ENCODE measurements at regions not wholly inside any gene's neighbourhood (a gene's known extent, or its start where the extent isn't known, plus 50 kb on each side); places are given as distances from the start of the nearest gene placed in this dataset.

DNA sequence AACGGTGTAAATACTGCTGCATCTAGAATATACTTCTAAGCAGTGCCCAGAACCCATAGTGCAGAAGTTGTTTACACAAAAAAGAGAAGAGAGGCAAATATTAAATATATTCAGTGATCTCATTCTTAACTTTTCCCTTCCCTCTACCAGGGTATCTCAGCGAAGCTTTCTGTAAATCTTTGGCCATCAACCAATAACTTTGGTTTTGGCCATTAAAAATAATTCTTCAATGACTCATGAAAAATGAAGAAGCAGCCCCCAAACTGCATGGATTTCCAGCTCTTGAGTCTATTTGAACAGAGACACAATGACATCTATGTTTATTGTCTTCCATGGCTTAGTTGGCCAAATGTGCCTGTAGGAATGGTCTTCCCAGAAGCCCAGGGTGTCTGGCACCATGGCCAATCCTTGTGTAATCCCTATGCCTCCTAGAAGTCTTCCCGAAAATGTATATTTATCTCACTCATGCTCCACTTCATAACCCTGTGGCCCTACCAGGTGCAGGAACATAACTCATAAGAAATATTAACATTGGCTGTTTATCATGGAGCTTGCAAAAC, 646.6 kb downstream of the TOX3 start:
- TF ChIP-seq, protein P1, sequence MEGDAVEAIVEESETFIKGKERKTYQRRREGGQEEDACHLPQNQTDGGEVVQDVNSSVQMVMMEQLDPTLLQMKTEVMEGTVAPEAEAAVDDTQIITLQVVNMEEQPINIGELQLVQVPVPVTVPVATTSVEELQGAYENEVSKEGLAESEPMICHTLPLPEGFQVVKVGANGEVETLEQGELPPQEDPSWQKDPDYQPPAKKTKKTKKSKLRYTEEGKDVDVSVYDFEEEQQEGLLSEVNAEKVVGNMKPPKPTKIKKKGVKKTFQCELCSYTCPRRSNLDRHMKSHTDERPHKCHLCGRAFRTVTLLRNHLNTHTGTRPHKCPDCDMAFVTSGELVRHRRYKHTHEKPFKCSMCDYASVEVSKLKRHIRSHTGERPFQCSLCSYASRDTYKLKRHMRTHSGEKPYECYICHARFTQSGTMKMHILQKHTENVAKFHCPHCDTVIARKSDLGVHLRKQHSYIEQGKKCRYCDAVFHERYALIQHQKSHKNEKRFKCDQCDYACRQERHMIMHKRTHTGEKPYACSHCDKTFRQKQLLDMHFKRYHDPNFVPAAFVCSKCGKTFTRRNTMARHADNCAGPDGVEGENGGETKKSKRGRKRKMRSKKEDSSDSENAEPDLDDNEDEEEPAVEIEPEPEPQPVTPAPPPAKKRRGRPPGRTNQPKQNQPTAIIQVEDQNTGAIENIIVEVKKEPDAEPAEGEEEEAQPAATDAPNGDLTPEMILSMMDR (IDR thresholded peaks at IDR 0.05): no peak
- TF ChIP-seq POLR2A (IDR thresholded peaks at IDR 0.05): no peak
- no peak for TF ChIP-seq POLR2AphosphoS5 (IDR thresholded peaks at IDR 0.05)

Data from breast epithelium (tissue), 3 donors.